ENCODE measurements at regions not wholly inside any gene's neighbourhood (a gene's known extent, or its start where the extent isn't known, plus 50 kb on each side); places are given as distances from the start of the nearest gene placed in this dataset.

GRCh38 chr14:56002342-56002741 lies 115.9 kb upstream of the PELI2 start:
- TF ChIP-seq GLIS3 (CRISPR knock-in tag; IDR thresholded peaks at IDR 0.05) (no peak), RARB (CRISPR knock-in tag; IDR thresholded peaks at IDR 0.05) (no peak), BACH2 (CRISPR knock-in tag; IDR thresholded peaks at IDR 0.05; ENCODE audit: borderline replicate concordance) (no peak), ISL1 (CRISPR knock-in tag; IDR thresholded peaks at IDR 0.05) (no peak), TOX (CRISPR knock-in tag; IDR thresholded peaks at IDR 0.05; ENCODE audit: borderline replicate concordance) (no peak), ZFP3 (CRISPR knock-in tag; IDR thresholded peaks at IDR 0.05) (no peak), OSR1 (CRISPR knock-in tag; IDR thresholded peaks at IDR 0.05) (no peak), PATZ1 (CRISPR knock-in tag; IDR thresholded peaks at IDR 0.05; ENCODE audit: borderline replicate concordance) (no peak), ARNTL (CRISPR knock-in tag; IDR thresholded peaks at IDR 0.05; ENCODE audit: borderline replicate concordance, low read depth) (no peak)
- ATAC-seq = no peak

GRCh38 chr14:56002876-56003625 lies 115.2 kb upstream of the PELI2 start:
- ATAC-seq = no peak
- no peak for TF ChIP-seq ESRRG (CRISPR knock-in tag; IDR thresholded peaks at IDR 0.05)
- TF ChIP-seq ZFP30 (CRISPR knock-in tag; IDR thresholded peaks at IDR 0.05) = no peak
- no peak for TF ChIP-seq SNAI2 (CRISPR knock-in tag; IDR thresholded peaks at IDR 0.05)
- no peak for TF ChIP-seq BACH2 (CRISPR knock-in tag; IDR thresholded peaks at IDR 0.05; ENCODE audit: borderline replicate concordance)
- no peak for TF ChIP-seq GLIS3 (CRISPR knock-in tag; IDR thresholded peaks at IDR 0.05)
- TF ChIP-seq TCF4 (CRISPR knock-in tag; IDR thresholded peaks at IDR 0.05; ENCODE audit: borderline replicate concordance) = no peak
- TF ChIP-seq TSHZ2 (CRISPR knock-in tag; IDR thresholded peaks at IDR 0.05) = no peak
- TF ChIP-seq CSDC2 (CRISPR knock-in tag; IDR thresholded peaks at IDR 0.05) = no peak
- TF ChIP-seq ISL1 (CRISPR knock-in tag; IDR thresholded peaks at IDR 0.05) = no peak
- no peak for TF ChIP-seq PPARA (CRISPR knock-in tag; IDR thresholded peaks at IDR 0.05; ENCODE audit: borderline replicate concordance)
- TF ChIP-seq ARNTL (CRISPR knock-in tag; IDR thresholded peaks at IDR 0.05; ENCODE audit: borderline replicate concordance, low read depth) = no peak
- no peak for TF ChIP-seq ZNF565 (CRISPR knock-in tag; conservative IDR thresholded peaks at IDR 0.05; ENCODE audit: low read depth)
- no peak for TF ChIP-seq RARB (CRISPR knock-in tag; IDR thresholded peaks at IDR 0.05)
- no peak for TF ChIP-seq POU6F1 (CRISPR knock-in tag; IDR thresholded peaks at IDR 0.05; ENCODE audit: borderline replicate concordance, low read depth)
- TF ChIP-seq OSR1 (CRISPR knock-in tag; IDR thresholded peaks at IDR 0.05) = no peak

- TF ChIP-seq ISL1 (CRISPR knock-in tag; IDR thresholded peaks at IDR 0.05) (no peak), CSRNP3 (CRISPR knock-in tag; IDR thresholded peaks at IDR 0.05) (no peak), ZFP30 (CRISPR knock-in tag; IDR thresholded peaks at IDR 0.05) (no peak)
- ATAC-seq = no peak; the same call in 2 of the 3 replicates
Measured at GRCh38 chr14:56004323-56004722, 113.9 kb upstream of the PELI2 start.

- TF ChIP-seq ISL1 (CRISPR knock-in tag; IDR thresholded peaks at IDR 0.05) (no peak), SNAI2 (CRISPR knock-in tag; IDR thresholded peaks at IDR 0.05) (no peak), CREB5 (CRISPR knock-in tag; IDR thresholded peaks at IDR 0.05; ENCODE audit: low read depth) (no peak), TOX (CRISPR knock-in tag; IDR thresholded peaks at IDR 0.05; ENCODE audit: borderline replicate concordance) (no peak), ZNF70 (CRISPR knock-in tag; IDR thresholded peaks at IDR 0.05) (no peak), ZC3H10 (CRISPR knock-in tag; IDR thresholded peaks at IDR 0.05) (no peak), ZNF8 (CRISPR knock-in tag; IDR thresholded peaks at IDR 0.05) (no peak), TCF4 (CRISPR knock-in tag; IDR thresholded peaks at IDR 0.05; ENCODE audit: borderline replicate concordance) (no peak)
- peak; percentile 84 for ATAC-seq
Measured at GRCh38 chr14:56004786-56005185, 113.4 kb upstream of the PELI2 start.

Data from SK-N-SH treated with all-trans-retinoic acid at 6 μM for 48 hours (cell line).